ENCODE measurements at regions not wholly inside any gene's neighbourhood (a gene's known extent, or its start where the extent isn't known, plus 50 kb on each side); places are given as distances from the start of the nearest gene placed in this dataset.

GRCh38 chr18:60044290-60045006, 144.7 kb downstream of the PMAIP1 start:
- Mint-ChIP-seq H3K9me3 (ENCODE audit: unreplicated experiment) (no peaks in the 10 kb centered on the region), H3K4me3 (ENCODE audit: unreplicated experiment) (no peak overlapping the region), H3K36me3 (ENCODE audit: insufficient read depth, unreplicated experiment) (no peaks in the 10 kb centered on the region), H3K27me3 (ENCODE audit: insufficient read depth, unreplicated experiment) (no peaks in the 10 kb centered on the region), H3K4me1 (ENCODE audit: low read depth, unreplicated experiment) (no peaks in the 10 kb centered on the region), H3K27ac (ENCODE audit: unreplicated experiment) (no peak overlapping the region)
- TF ChIP-seq CTCF (IDR thresholded peaks at IDR 0.05; ENCODE audit: insufficient read depth in 1 of 2, low read depth in 1 of 2, low read length in 1 of 2, severe bottlenecking in 1 of 2, unreplicated experiment in 1 of 2) = no peak
- Histone ChIP-seq H3K36me3 (ENCODE audit: control insufficient read depth, insufficient read depth, low read length) (no peaks in the 10 kb centered on the region), H3K9me3 (no peaks in the 10 kb centered on the region), H3K27me3 (replicated peaks; ENCODE audit: control insufficient read depth, insufficient read depth, low read length) (no peaks in the 10 kb centered on the region), H3K4me3 (ENCODE audit: low read depth, low read length) (no peak overlapping the region), H3K4me1 (no peaks in the 10 kb centered on the region)
- BruUV-seq (replicated peaks) = no TSS peak
- ChIA-PET POLR2A (no interaction called here), CTCF (no interaction called here)
- intact Hi-C loops (cut with micrococcal nuclease; ENCODE audit: unreplicated experiment) = no loop called here
- DNase-seq = no peak

GRCh38 chr18:60040971-60041370, 141.2 kb downstream of the PMAIP1 start:
- Histone ChIP-seq H3K36me3 (ENCODE audit: control insufficient read depth, insufficient read depth, low read length) (no peaks in the 10 kb centered on the region), H3K27me3 (replicated peaks; ENCODE audit: control insufficient read depth, insufficient read depth, low read length) (no peaks in the 10 kb centered on the region), H3K9me3 (no peaks in the 10 kb centered on the region), H3K4me1 (no peaks in the 10 kb centered on the region), H3K4me3 (ENCODE audit: low read depth, low read length) (no peak overlapping the region)
- no TSS peak for BruUV-seq (replicated peaks)
- intact Hi-C loops (cut with micrococcal nuclease; ENCODE audit: unreplicated experiment) = no loop called here
- Mint-ChIP-seq H3K27me3 (ENCODE audit: insufficient read depth, unreplicated experiment) (no peaks in the 10 kb centered on the region), H3K9me3 (ENCODE audit: unreplicated experiment) (no peaks in the 10 kb centered on the region), H3K27ac (ENCODE audit: unreplicated experiment) (no peak overlapping the region), H3K4me1 (ENCODE audit: low read depth, unreplicated experiment) (no peaks in the 10 kb centered on the region), H3K36me3 (ENCODE audit: insufficient read depth, unreplicated experiment) (no peaks in the 10 kb centered on the region), H3K4me3 (ENCODE audit: unreplicated experiment) (no peak overlapping the region)
- DNase-seq = no peak
- TF ChIP-seq CTCF (IDR thresholded peaks at IDR 0.05; ENCODE audit: insufficient read depth in 1 of 2, low read depth in 1 of 2, low read length in 1 of 2, severe bottlenecking in 1 of 2, unreplicated experiment in 1 of 2) = no peak
- POLR2A ChIA-PET = no interaction called here
- CTCF ChIA-PET = no interaction called here

GRCh38 chr18:60038731-60039130, 138.9 kb downstream of the PMAIP1 start:
- no peak for DNase-seq
- no peak overlapping the region for H3K4me3 Mint-ChIP-seq (ENCODE audit: unreplicated experiment)
- no TSS peak for BruUV-seq (replicated peaks)
- no peaks in the 10 kb centered on the region for H3K27me3 Mint-ChIP-seq (ENCODE audit: insufficient read depth, unreplicated experiment)
- no peaks in the 10 kb centered on the region for H3K27me3 ChIP-seq (replicated peaks; ENCODE audit: control insufficient read depth, insufficient read depth, low read length)
- POLR2A ChIA-PET = no interaction called here
- CTCF ChIA-PET = no interaction called here
- no peaks in the 10 kb centered on the region for H3K36me3 ChIP-seq (ENCODE audit: control insufficient read depth, insufficient read depth, low read length)
- no peaks in the 10 kb centered on the region for H3K4me1 ChIP-seq
- intact Hi-C loops (cut with micrococcal nuclease; ENCODE audit: unreplicated experiment) = no loop called here
- H3K4me1 Mint-ChIP-seq (ENCODE audit: low read depth, unreplicated experiment) = no peaks in the 10 kb centered on the region
- no peak overlapping the region for H3K27ac Mint-ChIP-seq (ENCODE audit: unreplicated experiment)
- no peaks in the 10 kb centered on the region for H3K9me3 ChIP-seq
- no peak overlapping the region for H3K4me3 ChIP-seq (ENCODE audit: low read depth, low read length)
- no peaks in the 10 kb centered on the region for H3K9me3 Mint-ChIP-seq (ENCODE audit: unreplicated experiment)
- no peak for TF ChIP-seq CTCF (IDR thresholded peaks at IDR 0.05; ENCODE audit: insufficient read depth in 1 of 2, low read depth in 1 of 2, low read length in 1 of 2, severe bottlenecking in 1 of 2, unreplicated experiment in 1 of 2)
- H3K36me3 Mint-ChIP-seq (ENCODE audit: insufficient read depth, unreplicated experiment) = no peaks in the 10 kb centered on the region

All from Caco-2 (cell line).